Body of pancreas (tissue), 4 donors: ENCODE measurements at regions not wholly inside any gene's neighbourhood (a gene's known extent, or its start where the extent isn't known, plus 50 kb on each side); places are given as distances from the start of the nearest gene placed in this dataset.
A peak's percentile ranks its signal among the peaks of the same experiment; 100 is the strongest.

ENCODE experiments used
- ATAC-seq: fragments of 150-250 bp; one replicate; pipeline ENCODE4 v1.9.1; 2016
- DNase-seq, 4 donors: peaks; one replicate each; pipeline ENCODE4 v3.0.0-alpha.2; 2019
- H3K27ac ChIP-seq, 4 donors: fragments of 200-600 bp; sonication (generic); 1 replicate in 3 of 4; 2 replicates in 1 of 4; pipeline versions ENCODE4 v1.5.1 to v1.6.1; 2016 to 2019; ENCODE audit warnings: mild to moderate bottlenecking in 1 of 4, mixed read lengths in 1 of 4, moderate library complexity in 1 of 4
- H3K27me3 ChIP-seq, 2 donors: fragments of 200-600 bp; sonication (generic); one replicate each; pipeline ENCODE4 v1.6.0; 2016; ENCODE audit warnings: mild to moderate bottlenecking in 1 of 2
- H3K36me3 ChIP-seq, 2 donors: fragments of 200-600 bp; sonication (generic); replicated peaks in 1 of 2; 2 replicates each; pipeline ENCODE4 v1.5.1; 2016; ENCODE audit warnings: low read depth in 2 of 2; ENCODE audit not compliant: insufficient read depth in 1 of 2
- H3K4me1 ChIP-seq: fragments of 200-600 bp; sonication (generic); one replicate; pipeline ENCODE4 v1.6.0; 2016
- H3K4me3 ChIP-seq, 2 donors: fragments of 200-600 bp; sonication (generic); 1 replicate in 1 of 2; 2 replicates in 1 of 2; pipeline ENCODE4 v1.5.1; 2016 to 2019
- H3K9me3 ChIP-seq, 3 donors: fragments of 200-600 bp; sonication (generic); 1 replicate in 2 of 3; 2 replicates in 1 of 3; pipeline ENCODE4 v1.5.1; 2016
- CTCF ChIP-seq, 7 experiments: fragments of 450-650 bp in 4 of 7; fragments of 200-600 bp in 3 of 7; sonication (generic) in 3 of 7; IDR thresholded peaks; one replicate each; pipeline ENCODE4 v1.5.1; 2016 to 2019; ENCODE audit warnings: antibody characterized with exemption in 7 of 7
- POLR2A ChIP-seq, 3 donors: fragments of 450-650 bp; IDR thresholded peaks; one replicate each; pipeline ENCODE4 v1.6.1; 2016; ENCODE audit warnings: antibody characterized with exemption in 3 of 3, mild to moderate bottlenecking in 2 of 3
- WGBS, 2 donors: methylation state at CpG; one replicate each; pipeline ENCODE4 v1.1.5; 2017; 5-methylcytosine and 5-hydroxymethylcytosine counted together
- intact Hi-C: fragments of 100-400 bp; cut with DNase I; formaldehyde crosslinking; loops from one replicate; pipeline ENCODE4 v1.15.1; 2023

GRCh38 chr14:22452330-22452729 is 136.7 kb downstream of the DAD1 start:
- Histone ChIP-seq H3K27ac (no peak overlapping the region), H3K27me3 (no peaks in the 10 kb centered on the region), H3K9me3 (no peaks in the 10 kb centered on the region), H3K4me3 (no peak overlapping the region), H3K36me3 (no peaks in the 10 kb centered on the region), H3K4me1 (no peaks in the 10 kb centered on the region)
- no peak for TF ChIP-seq POLR2A (IDR thresholded peaks at IDR 0.05)
- TF ChIP-seq CTCF (IDR thresholded peaks at IDR 0.05): no peak
- WGBS, 2 donors: 72 to 84% methylated on average over 4 of the region's 4 CpGs
- intact Hi-C loops: no loop called here
- ATAC-seq (no peak), DNase-seq (no peak)

DNA sequence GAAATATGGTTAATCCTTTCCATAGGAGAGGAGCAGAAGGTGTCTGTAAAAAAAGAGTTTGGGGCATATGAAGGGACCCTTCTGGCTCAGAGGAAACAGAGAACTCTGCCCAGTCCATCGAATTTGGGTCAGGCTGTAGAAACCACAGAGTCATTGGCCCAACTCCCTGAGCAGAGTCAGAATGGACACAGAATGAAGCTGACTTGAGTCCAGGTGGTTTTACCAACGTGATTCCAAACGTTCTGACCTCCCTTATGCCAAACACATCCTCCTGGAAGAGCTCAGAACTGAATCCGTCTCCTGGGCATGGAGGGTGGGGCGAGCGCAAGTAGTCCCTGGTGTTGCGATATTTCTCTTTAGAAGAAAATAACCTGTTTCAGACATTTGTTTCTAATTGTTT is 138.8 kb downstream of the DAD1 start:
- Histone ChIP-seq H3K4me1 (no peaks in the 10 kb centered on the region), H3K36me3 (no peaks in the 10 kb centered on the region), H3K27ac (no peak overlapping the region), H3K27me3 (no peaks in the 10 kb centered on the region), H3K4me3 (no peak overlapping the region), H3K9me3 (no peaks in the 10 kb centered on the region)
- ATAC-seq (no peak), DNase-seq (no peak)
- intact Hi-C loops: no loop called here
- TF ChIP-seq CTCF (IDR thresholded peaks at IDR 0.05) (no peak), POLR2A (IDR thresholded peaks at IDR 0.05) (no peak)
- WGBS, 2 donors: 61 to 64% methylated on average over 7 of the region's 7 CpGs

- intact Hi-C loops: no loop called here
- Histone ChIP-seq H3K27ac (no peak overlapping the region), H3K9me3 (no peaks in the 10 kb centered on the region), H3K4me1 (no peaks in the 10 kb centered on the region), H3K36me3 (no peaks in the 10 kb centered on the region), H3K27me3 (no peaks in the 10 kb centered on the region), H3K4me3 (no peak overlapping the region)
- ATAC-seq (no peak), DNase-seq (no peak)
- no peak for TF ChIP-seq POLR2A (IDR thresholded peaks at IDR 0.05)
- TF ChIP-seq CTCF (IDR thresholded peaks at IDR 0.05): no peak
- WGBS, 2 donors: 72 to 92% methylated on average over 2 of the region's 2 CpGs
Measured at GRCh38 chr14:22449600-22449905, 139.5 kb downstream of the DAD1 start.

DNA sequence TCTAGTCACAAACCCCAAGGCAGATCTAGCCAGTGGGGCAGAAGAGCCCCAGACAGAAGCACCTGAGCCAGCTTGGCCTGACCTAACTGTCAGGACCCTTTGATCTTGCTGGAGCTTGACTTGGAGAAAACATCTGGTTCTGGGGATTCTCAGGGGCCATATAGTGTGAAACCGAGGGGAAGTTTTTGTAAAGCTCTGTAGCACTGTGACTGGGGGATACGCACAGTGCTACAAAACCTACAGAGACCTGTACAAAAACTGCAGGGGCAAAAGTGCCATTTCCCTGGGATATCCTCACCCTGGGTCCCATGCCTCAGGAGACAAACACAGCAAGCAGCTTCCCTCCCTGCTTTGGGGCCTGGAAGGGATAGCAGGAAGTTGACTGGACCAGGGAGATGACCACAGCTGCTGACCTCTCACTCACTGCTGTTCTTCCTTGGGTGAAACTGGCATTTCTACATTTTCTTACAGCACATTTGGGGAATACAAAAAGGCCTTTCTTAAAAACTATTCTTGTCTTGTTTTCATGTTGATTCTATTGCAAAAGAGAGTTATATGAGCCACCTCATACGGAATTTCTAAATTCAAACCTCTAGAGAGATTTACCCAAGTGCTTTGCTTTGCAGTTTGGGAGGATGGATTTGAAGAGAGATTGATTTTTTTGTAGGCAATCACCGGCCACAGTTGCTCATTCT is 140.0 kb downstream of the DAD1 start:
- Histone ChIP-seq H3K4me3 (no peak overlapping the region), H3K4me1 (no peaks in the 10 kb centered on the region), H3K9me3 (no peaks in the 10 kb centered on the region), H3K27ac (no peak overlapping the region), H3K36me3 (no peaks in the 10 kb centered on the region), H3K27me3 (no peaks in the 10 kb centered on the region)
- ATAC-seq (no peak), DNase-seq (peak in 1 of 4 donors; percentile 31)
- no peak for TF ChIP-seq POLR2A (IDR thresholded peaks at IDR 0.05)
- TF ChIP-seq CTCF (IDR thresholded peaks at IDR 0.05): no peak
- intact Hi-C loops: no loop called here
- WGBS, 2 donors: 82 to 83% methylated on average over 4 of the region's 4 CpGs
